Activated CD8-positive, alpha-beta T cell treated with anti-CD3 and anti-CD28 coated beads, Interleukin-2, amount 10 ng/mL, durations not matched to agents 7 days and 5 days (primary cell): ENCODE measurements at regions not wholly inside any gene's neighbourhood (a gene's known extent, or its start where the extent isn't known, plus 50 kb on each side); places are given as distances from the start of the nearest gene placed in this dataset.

Source experiments
- ATAC-seq: fragments of 150-1000 bp; cut with Tn5 transposase; one replicate; pipeline ENCODE4 v1.10.0; 2021; ENCODE audit warnings: moderate library complexity
- CTCF ChIA-PET: fragments of 350-600 bp; sonication (Branson Sonifier 250); formaldehyde crosslinking; loops from one replicate; lab custom pipeline; 2021; ENCODE audit warnings: antibody characterized with exemption; lab: Charles Lee
- POLR2A ChIA-PET: fragments of 350-600 bp; sonication (Branson Sonifier 250); formaldehyde crosslinking; loops from one replicate; lab custom pipeline; 2021; ENCODE audit warnings: antibody characterized with exemption; lab: Charles Lee
- DNase-seq: peaks from one replicate; pipeline ENCODE4 v3.0.0-alpha.2; 2020
- H3K27ac Mint-ChIP-seq: one replicate; pipeline ENCODE4 v1.8.0; 2021; ENCODE audit warnings: mild to moderate bottlenecking, mixed read lengths
- H3K27me3 Mint-ChIP-seq: one replicate; pipeline ENCODE4 v1.8.0; 2021; ENCODE audit warnings: low read depth, mixed read lengths
- H3K36me3 Mint-ChIP-seq: one replicate; pipeline ENCODE4 v1.8.0; 2021; ENCODE audit warnings: low read depth, mixed read lengths
- H3K4me1 Mint-ChIP-seq: one replicate; pipeline ENCODE4 v1.8.0; 2021; ENCODE audit warnings: low read depth, mixed read lengths
- H3K4me3 Mint-ChIP-seq: one replicate; pipeline ENCODE4 v1.8.0; 2021; ENCODE audit warnings: mild to moderate bottlenecking, mixed read lengths
- H3K9me3 Mint-ChIP-seq: one replicate; pipeline ENCODE4 v1.8.0; 2022; ENCODE audit warnings: mixed read lengths; ENCODE audit not compliant: insufficient read depth

DNA sequence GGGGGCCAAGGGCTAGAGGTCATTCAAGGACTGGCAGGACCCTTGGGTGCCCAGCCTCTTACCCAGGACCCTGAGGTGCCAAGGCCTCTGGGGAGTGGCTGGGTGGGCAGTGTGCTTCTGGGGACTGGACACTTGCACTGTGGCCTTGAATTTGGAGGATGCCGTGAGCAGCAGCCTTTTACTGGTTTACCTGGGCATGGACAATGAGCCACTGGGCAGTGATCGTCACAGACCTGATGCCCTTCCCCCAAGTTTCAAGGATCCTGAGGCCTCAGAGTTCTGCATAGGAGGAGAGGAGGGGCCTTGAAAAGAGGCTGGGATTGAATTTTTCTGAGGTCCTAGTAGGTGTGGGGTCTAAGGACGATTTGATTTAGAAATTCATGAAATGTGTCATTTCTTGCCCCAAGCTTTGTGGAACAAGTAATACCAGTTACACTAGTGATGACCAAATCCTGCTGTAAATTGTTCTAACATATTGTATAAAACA is 146.1 kb upstream of the TPM1 start:
- POLR2A ChIA-PET, result no interaction called here
- H3K27me3 Mint-ChIP-seq, result peaks cover 2% of the 10 kb centered on the region
- H3K4me3 Mint-ChIP-seq, result no peak overlapping the region
- no peak overlapping the region for H3K27ac Mint-ChIP-seq
- DNase-seq (no peak), ATAC-seq (no peak)
- CTCF ChIA-PET, result interaction anchor here (0.6 kb wide), 1 partner anchor 8 kb away, joined by 3 read pairs; no protein-coding TSS in a partner anchor
- no peaks in the 10 kb centered on the region for H3K36me3 Mint-ChIP-seq
- no peaks in the 10 kb centered on the region for H3K9me3 Mint-ChIP-seq
- no peaks in the 10 kb centered on the region for H3K4me1 Mint-ChIP-seq

DNA sequence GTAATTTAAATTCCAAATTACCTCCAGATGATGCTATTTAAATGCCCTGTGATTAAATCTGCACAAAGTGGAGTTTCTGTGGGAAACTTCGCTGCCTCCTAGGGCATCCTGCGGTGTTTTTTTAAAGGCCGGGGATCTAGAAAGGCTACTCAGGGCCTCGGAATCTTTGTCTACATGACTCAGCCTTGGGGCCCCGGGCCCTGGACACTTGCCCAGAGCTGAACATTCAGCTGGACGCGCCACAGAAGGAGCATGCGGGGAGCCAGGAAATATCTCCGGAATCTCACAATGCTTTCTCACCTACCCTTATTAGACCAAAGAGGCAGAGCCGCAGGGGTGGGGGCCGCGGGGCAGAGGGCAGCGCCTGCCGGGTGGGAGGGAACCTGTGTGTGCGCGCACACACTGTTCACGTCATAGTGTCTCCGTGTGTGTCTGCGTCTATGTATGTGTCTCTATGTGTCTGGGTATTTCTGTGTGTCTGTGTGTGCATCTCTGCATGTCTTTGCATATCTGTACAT is 145.5 kb upstream of the TPM1 start:
- Mint-ChIP-seq H3K36me3 (no peaks in the 10 kb centered on the region), H3K27me3 (peaks cover 2% of the 10 kb centered on the region), H3K9me3 (no peaks in the 10 kb centered on the region), H3K27ac (no peak overlapping the region), H3K4me3 (no peak overlapping the region), H3K4me1 (no peaks in the 10 kb centered on the region)
- POLR2A ChIA-PET, result no interaction called here
- DNase-seq, result no peak
- no peak for ATAC-seq
- CTCF ChIA-PET, result no interaction called here

DNA sequence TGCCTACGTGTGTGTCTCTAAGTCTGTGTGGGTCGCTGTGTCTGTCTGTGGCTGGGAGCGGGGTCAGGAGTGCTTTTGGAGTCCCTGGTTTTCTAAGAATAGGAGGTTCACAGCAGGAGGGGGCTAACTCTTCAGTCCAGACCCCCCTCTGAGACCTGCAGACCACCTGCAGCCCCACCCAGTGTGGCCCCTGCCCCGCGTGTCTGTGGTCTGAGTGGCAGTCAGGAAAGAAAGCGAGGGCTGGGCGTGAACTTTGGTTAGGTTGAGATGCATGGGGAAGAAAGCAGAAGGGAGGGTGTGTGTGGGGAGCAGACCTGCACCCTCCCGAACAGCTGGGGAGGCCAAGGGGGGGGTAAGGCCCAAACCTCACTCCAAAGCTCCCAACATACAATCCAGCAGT is 144.9 kb upstream of the TPM1 start:
- DNase-seq, result no peak
- POLR2A ChIA-PET, result no interaction called here

DNA sequence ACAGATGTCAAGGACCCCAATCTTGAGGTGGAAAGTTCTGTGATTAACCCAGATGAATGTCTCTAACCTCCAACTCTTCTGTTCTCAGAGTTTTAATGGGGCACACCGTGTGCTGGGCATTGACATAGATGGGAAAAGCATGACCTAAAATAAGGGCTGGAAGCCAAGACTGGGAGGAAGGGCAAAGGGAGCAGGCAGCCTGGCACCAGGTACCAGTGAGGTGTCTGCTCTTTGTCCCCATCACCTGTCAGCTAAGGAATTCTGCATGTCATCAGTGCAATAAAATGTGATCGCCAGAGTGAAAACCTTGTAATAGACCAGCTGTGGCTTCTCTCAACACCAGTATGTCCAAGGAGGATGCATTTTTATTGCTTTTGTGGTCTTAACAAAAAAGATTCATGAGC is 143.5 kb upstream of the TPM1 start:
- H3K9me3 Mint-ChIP-seq, result no peaks in the 10 kb centered on the region
- POLR2A ChIA-PET, result no interaction called here
- no peak overlapping the region for H3K4me3 Mint-ChIP-seq
- no peaks in the 10 kb centered on the region for H3K27me3 Mint-ChIP-seq
- no peaks in the 10 kb centered on the region for H3K36me3 Mint-ChIP-seq
- H3K4me1 Mint-ChIP-seq, result no peaks in the 10 kb centered on the region
- CTCF ChIA-PET, result no interaction called here
- no peak for ATAC-seq
- no peak overlapping the region for H3K27ac Mint-ChIP-seq
- DNase-seq, result no peak

More for the DNA sequence above, 144.9 kb upstream of the TPM1 start:
- CTCF ChIA-PET, result no interaction called here
- Mint-ChIP-seq H3K4me1 (no peaks in the 10 kb centered on the region), H3K4me3 (no peak overlapping the region), H3K36me3 (no peaks in the 10 kb centered on the region), H3K9me3 (no peaks in the 10 kb centered on the region), H3K27ac (no peak overlapping the region), H3K27me3 (peaks cover 2% of the 10 kb centered on the region)
- ATAC-seq, result no peak

DNA sequence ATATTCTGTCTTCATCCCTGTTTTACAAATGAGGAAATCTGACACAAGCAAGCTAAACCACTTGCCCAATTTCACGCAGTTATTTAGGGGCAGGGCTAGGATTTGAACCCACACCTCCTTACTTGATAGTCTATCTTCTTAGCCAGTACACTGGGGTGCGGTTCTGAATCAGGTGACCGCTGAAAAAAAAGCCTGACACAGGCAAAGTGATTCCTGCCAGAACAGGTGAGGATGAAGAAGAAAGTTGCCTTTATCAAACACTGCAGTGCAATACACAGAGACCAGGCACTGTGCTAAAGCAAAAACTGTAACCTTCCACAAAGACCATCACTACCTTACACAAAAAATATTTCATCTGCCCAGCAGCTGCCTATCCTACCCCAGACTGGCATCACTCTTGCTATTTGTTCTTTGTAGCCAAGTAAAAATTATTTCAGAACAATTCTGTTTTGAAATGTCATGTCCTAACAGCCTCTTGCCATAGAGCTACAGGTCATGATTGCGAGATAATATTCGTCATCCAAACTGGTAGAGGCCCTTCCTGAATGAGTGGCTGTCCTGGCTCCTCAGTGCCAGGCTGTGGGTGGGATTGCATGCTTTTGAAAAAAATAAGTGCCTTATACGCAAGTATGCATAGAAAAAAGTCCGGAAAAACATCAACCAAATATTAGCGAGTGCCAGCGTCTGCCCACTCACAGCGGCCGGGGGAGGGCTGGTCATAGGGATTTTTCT is 142.3 kb upstream of the TPM1 start:
- Mint-ChIP-seq H3K36me3 (no peaks in the 10 kb centered on the region), H3K4me3 (no peak overlapping the region), H3K4me1 (no peaks in the 10 kb centered on the region), H3K27ac (no peak overlapping the region), H3K9me3 (no peaks in the 10 kb centered on the region), H3K27me3 (no peaks in the 10 kb centered on the region)
- ATAC-seq (no peak), DNase-seq (no peak)
- ChIA-PET CTCF (interaction anchor here (0.6 kb wide), 1 partner anchor 27 kb away, joined by 3 read pairs; no protein-coding TSS in a partner anchor), POLR2A (no interaction called here)

DNA sequence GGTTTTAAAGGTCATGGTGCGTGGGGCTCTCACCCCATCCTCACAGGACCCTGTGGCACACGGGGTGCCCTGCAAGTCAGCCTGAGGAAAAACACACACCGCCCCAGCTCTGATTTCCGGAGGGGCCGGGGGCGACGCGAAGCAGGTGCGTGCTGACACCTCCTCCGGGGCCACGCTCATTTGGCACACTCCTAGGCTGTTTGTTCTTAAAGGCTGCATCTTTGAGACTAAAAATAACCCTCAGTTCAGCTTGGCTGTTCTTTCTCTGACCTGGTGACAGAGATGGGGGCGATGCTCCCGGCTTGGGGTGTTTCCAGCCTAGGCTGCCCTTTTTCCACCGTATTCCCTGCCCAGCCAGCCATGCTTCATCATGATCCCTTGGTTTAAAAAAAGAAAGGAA is 141.5 kb upstream of the TPM1 start:
- Mint-ChIP-seq H3K27ac (no peak overlapping the region), H3K4me1 (no peaks in the 10 kb centered on the region), H3K9me3 (no peaks in the 10 kb centered on the region), H3K36me3 (no peaks in the 10 kb centered on the region), H3K4me3 (no peak overlapping the region), H3K27me3 (no peaks in the 10 kb centered on the region)
- no peak for DNase-seq
- ChIA-PET CTCF (no interaction called here), POLR2A (no interaction called here)
- ATAC-seq, result no peak

DNA sequence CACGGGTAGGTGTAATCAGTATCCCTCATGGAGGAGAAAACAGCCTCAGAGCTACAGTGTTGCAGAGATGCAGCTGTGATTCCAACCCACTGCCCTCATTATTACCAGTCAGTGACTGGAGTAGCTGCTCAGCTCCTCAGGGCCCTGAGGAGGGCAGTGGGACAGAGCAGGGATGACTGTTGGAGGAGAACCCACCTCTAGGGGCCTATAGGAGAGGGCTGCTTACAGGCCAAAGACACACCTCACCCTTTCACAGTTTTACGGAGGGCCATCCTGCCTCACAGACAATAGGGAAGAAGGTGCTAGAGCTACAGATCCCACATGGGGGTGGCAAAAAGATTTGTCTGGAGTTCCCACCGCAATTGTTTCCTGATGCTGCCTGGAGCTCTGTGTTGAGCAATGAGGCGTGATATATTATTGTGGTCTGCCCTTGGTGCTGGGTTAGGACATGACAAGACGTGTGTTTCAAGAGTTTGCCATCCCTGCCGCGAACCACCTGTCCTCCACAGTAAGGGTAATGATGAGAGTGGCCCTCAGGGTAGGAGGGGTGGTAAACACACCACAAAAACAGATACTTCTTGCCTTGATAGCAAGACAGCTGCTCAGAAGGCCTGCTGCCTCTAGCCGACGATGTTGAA is 140.5 kb upstream of the TPM1 start:
- no peaks in the 10 kb centered on the region for H3K27me3 Mint-ChIP-seq
- ATAC-seq, result no peak
- no peak overlapping the region for H3K4me3 Mint-ChIP-seq
- POLR2A ChIA-PET, result no interaction called here
- no peak for DNase-seq
- H3K36me3 Mint-ChIP-seq, result no peaks in the 10 kb centered on the region
- H3K9me3 Mint-ChIP-seq, result no peaks in the 10 kb centered on the region
- H3K4me1 Mint-ChIP-seq, result no peaks in the 10 kb centered on the region
- no peak overlapping the region for H3K27ac Mint-ChIP-seq
- CTCF ChIA-PET, result no interaction called here

DNA sequence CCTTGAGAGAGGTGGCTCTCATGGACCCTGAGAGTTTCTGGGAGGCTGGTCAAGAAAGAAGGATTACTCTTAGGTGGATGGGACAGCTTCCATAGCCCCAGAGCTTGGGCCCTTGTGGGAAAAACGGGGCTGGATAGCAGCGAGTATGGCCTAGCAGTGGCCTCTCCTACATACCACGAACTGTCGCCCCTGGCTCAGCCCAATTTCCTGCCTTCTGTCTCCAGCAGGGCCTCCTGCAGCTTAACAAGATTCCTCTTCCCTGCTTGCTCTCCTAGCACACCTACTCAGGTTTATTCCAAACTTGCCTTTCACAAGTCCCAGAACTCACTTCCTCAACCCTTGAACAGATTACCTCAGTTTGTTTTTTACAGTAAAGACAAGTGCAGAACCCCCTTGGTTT is 139.7 kb upstream of the TPM1 start:
- no peaks in the 10 kb centered on the region for H3K36me3 Mint-ChIP-seq
- H3K27ac Mint-ChIP-seq, result no peak overlapping the region
- no peak for ATAC-seq
- H3K4me1 Mint-ChIP-seq, result no peaks in the 10 kb centered on the region
- POLR2A ChIA-PET, result no interaction called here
- CTCF ChIA-PET, result no interaction called here
- no peak overlapping the region for H3K4me3 Mint-ChIP-seq
- DNase-seq, result no peak
- H3K9me3 Mint-ChIP-seq, result no peaks in the 10 kb centered on the region
- no peaks in the 10 kb centered on the region for H3K27me3 Mint-ChIP-seq

DNA sequence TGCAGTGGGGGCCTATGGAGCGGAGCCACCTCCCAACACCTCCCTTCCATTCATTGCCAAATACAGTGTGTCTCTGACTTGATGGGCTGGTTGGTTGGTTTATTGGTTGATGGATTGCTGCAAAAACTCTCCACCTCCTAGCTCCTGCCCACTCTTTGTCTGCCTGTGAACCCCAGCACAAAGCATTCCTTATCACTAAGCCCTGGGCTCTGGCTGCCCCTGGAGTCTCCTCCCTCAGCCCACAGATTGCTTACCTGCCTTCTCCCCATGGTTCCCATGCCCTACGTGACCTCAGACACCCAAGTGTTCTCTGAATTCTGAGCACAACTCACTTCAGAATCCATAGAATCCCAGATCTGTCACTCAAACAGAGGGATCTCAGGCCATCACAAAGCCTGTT is 139.1 kb upstream of the TPM1 start:
- Mint-ChIP-seq H3K27ac (no peak overlapping the region), H3K36me3 (no peaks in the 10 kb centered on the region), H3K9me3 (no peaks in the 10 kb centered on the region), H3K4me1 (no peaks in the 10 kb centered on the region), H3K4me3 (no peak overlapping the region), H3K27me3 (no peaks in the 10 kb centered on the region)
- ChIA-PET CTCF (no interaction called here), POLR2A (no interaction called here)
- DNase-seq (no peak), ATAC-seq (no peak)

DNA sequence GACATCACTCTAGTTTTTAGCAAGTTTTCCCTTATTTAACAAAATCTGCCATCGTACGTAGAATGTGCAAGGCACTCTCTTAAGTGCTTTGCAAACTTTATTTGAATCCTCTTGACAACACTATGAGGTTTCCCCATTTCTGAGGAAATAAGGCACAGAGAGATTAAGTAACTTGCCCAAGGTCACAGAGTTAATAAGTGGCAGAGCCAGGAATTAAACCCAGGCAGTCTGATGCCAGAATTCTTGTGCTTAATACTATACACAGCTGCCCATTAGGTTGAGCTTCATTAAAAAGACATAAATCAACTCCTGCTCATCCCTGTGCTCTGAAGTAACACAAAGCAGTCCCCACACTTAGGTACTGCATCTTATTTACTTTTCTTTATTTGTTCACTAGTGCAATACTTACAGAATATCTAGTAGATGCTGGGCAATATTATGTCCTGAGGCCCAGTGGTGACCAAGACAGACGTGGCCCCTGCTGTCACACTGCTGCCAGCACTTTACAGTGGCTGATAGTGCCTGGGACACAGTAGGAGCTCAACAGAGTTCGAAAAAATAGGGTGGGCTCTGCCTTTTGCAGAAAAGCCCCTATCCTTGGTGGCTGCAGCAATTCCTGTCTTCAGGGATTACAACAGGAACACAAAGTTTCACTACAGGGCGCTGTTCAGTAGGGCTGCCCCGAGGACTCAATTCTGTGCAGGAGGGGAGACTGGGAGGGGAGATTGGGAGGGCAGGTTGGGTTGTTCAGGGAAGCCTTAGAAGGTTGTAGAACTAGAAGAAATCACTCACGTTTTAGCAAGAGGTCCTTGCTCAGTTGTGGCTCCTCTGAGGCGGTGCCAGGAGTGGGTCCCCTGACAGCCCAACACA is 138.3 kb upstream of the TPM1 start:
- ChIA-PET CTCF (interaction anchor here (0.6 kb wide), 1 partner anchor 8 kb away, joined by 3 read pairs; no protein-coding TSS in a partner anchor), POLR2A (no interaction called here)
- H3K4me3 Mint-ChIP-seq, result no peak overlapping the region
- H3K27ac Mint-ChIP-seq, result no peak overlapping the region
- no peaks in the 10 kb centered on the region for H3K4me1 Mint-ChIP-seq
- H3K36me3 Mint-ChIP-seq, result no peaks in the 10 kb centered on the region
- no peaks in the 10 kb centered on the region for H3K9me3 Mint-ChIP-seq
- no peaks in the 10 kb centered on the region for H3K27me3 Mint-ChIP-seq
- ATAC-seq (no peak), DNase-seq (no peak)

DNA sequence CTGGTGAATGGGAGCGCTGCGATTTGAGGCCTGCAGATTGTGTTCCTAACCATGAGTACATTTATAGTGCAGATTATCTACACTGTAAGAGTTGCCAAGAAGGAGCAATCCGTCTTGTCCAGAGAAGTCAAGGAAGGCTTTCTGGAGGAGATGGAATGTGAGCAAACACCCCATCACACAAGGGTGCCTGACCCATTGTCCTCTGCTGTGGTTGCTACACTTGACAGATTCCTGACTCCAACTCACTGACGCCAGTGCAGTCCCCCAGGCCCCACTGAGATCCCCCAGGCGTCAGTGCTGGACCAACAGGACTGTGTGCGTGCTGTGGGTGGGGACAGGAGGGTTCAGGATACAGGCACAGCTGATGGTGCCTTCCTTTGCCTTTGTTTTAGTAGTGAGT is 135.9 kb upstream of the TPM1 start:
- Mint-ChIP-seq H3K9me3 (no peaks in the 10 kb centered on the region), H3K27me3 (no peaks in the 10 kb centered on the region), H3K36me3 (no peaks in the 10 kb centered on the region), H3K4me3 (no peak overlapping the region), H3K27ac (no peak overlapping the region), H3K4me1 (no peaks in the 10 kb centered on the region)
- ATAC-seq, result no peak
- ChIA-PET CTCF (no interaction called here), POLR2A (no interaction called here)
- no peak for DNase-seq

DNA sequence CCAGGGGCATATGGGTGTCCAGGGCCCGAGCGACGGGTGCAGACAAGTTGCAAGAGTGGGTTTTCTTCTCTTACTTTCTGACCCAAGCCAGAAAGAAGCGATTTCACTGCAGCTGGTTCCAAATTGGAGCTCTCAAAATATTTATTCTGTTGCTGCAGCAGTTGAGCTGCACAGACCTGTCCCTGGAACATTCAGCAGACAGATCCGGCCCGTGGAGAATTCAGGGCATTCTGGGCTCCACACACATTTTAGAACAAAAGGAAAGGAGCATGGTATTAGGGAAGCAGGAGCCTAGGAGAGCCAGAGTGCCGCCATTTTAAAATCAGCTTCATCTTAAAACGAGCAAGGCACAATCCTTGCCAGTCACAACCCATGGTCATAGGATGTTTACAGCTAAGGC is 135.3 kb upstream of the TPM1 start:
- POLR2A ChIA-PET, result no interaction called here
- ATAC-seq (no peak), DNase-seq (no peak)
- Mint-ChIP-seq H3K9me3 (no peaks in the 10 kb centered on the region), H3K4me1 (no peaks in the 10 kb centered on the region), H3K4me3 (no peak overlapping the region), H3K27me3 (no peaks in the 10 kb centered on the region), H3K36me3 (no peaks in the 10 kb centered on the region), H3K27ac (no peak overlapping the region)
- CTCF ChIA-PET, result no interaction called here
